ENCODE measurements at regions not wholly inside any gene's neighbourhood (a gene's known extent, or its start where the extent isn't known, plus 50 kb on each side); places are given as distances from the start of the nearest gene placed in this dataset.

DNA sequence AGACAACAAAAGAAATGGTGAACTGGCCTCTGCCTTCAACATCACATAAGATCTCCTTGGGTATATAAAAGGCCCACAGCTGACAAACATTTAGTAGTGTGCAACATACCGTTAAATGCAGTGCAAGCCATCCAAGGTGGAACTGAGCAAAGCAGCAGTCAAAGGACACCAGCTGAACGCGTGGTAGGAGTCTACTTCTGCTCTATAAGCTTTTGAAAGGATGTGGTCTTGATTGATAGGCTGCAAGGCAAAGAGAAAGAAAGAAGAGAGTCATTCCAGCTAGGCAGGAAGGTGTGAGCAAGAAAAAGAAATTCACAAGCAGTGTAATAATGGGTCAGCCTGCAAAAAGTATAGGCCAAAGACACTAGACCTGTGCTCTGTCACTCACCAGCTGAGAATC, 356.3 kb downstream of the SATB2 start:
- DNase-seq (ENCODE audit: low read depth), result no peak
- H3K4me3 ChIP-seq (ENCODE audit: low read depth, low read length), result no peak overlapping the region
- TF ChIP-seq, protein P1, sequence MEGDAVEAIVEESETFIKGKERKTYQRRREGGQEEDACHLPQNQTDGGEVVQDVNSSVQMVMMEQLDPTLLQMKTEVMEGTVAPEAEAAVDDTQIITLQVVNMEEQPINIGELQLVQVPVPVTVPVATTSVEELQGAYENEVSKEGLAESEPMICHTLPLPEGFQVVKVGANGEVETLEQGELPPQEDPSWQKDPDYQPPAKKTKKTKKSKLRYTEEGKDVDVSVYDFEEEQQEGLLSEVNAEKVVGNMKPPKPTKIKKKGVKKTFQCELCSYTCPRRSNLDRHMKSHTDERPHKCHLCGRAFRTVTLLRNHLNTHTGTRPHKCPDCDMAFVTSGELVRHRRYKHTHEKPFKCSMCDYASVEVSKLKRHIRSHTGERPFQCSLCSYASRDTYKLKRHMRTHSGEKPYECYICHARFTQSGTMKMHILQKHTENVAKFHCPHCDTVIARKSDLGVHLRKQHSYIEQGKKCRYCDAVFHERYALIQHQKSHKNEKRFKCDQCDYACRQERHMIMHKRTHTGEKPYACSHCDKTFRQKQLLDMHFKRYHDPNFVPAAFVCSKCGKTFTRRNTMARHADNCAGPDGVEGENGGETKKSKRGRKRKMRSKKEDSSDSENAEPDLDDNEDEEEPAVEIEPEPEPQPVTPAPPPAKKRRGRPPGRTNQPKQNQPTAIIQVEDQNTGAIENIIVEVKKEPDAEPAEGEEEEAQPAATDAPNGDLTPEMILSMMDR (IDR thresholded peaks at IDR 0.05; ENCODE audit: insufficient read depth, low read length), result no peak

DNA sequence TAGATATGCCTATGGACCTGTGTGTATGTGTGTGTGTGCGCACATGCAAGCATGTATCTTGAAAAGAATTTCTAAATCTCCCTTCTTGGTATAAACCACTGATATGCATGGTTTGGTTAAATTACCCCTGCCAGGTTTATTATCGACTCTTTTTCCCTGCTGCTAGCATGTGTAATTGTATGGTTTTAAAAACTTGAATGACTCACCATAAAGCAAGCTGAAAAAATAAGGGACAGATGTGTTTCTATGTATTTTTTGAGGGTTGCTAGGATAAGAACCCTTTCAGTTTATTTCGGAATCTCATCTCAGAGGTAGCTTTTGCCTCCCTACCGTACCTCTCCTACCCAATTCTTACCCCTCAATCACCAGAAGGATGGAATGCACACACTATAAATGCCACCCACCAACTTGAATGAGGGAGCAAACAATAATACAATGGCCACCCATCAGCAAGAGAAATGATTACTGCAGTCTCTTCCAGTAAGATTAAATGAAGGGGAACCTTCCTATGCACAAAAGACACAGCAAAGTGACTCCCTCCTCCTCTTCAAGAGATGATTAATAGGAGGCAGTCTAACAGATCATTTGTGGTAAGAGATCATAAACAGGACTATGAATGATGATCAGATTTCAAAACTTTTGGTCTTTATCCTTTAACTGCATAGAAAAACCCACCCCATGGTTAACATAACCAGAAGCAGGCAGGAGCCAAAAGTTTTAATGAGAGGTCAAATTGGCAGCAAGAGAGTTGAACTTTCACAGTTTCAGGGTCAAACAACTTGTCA, 357.2 kb downstream of the SATB2 start:
- peak; percentile 38 for DNase-seq (ENCODE audit: low read depth)
- TF ChIP-seq, protein P1 (IDR thresholded peaks at IDR 0.05; ENCODE audit: insufficient read depth, low read length), result no peak
- no peak overlapping the region for H3K4me3 ChIP-seq (ENCODE audit: low read depth, low read length)

DNA sequence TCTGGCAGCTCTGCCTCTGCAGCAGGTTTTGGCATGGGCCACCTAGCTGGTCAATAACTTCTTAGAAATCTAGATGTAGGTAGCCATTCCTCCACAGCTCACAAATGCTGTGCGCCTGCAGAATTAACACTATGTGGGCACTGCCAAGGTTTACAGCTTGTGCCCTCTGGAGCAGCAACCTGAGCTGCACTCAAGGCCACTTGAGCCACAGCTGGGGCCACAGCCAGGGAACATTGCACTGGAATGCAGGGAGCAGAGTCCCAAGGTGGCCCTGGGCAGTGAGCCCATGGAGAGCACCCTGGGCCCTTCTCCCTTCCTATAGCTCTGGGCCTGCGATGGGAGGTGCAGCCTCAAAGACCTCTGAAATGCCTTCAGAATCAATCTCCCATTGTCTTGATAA, 365.3 kb downstream of the SATB2 start:
- TF ChIP-seq, protein P1 (IDR thresholded peaks at IDR 0.05; ENCODE audit: insufficient read depth, low read length), result no peak
- no peak for DNase-seq (ENCODE audit: low read depth)
- H3K4me3 ChIP-seq (ENCODE audit: low read depth, low read length), result no peak overlapping the region

DNA sequence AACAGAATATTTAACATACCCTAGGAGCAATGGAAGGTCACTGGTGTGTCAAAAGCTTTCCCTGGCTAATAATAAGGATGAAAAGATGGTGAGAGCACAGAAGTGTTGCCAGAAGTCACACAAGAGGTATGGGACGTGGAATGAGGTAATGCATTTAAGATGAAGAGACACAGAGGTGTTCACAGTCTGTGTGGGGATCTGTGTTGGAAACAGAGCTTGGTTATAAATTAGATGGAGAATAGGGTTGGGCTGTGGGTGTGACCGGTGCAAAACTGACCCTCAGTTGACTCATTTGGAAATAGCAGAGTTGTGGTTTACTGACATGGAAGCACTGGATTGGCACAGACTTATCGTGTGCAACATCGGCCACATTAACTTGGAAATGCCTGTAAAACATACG, 372.5 kb downstream of the SATB2 start:
- DNase-seq (ENCODE audit: low read depth), result peak; percentile 33
- TF ChIP-seq, protein P1 (IDR thresholded peaks at IDR 0.05; ENCODE audit: insufficient read depth, low read length), result no peak
- no peak overlapping the region for H3K4me3 ChIP-seq (ENCODE audit: low read depth, low read length)

DNA sequence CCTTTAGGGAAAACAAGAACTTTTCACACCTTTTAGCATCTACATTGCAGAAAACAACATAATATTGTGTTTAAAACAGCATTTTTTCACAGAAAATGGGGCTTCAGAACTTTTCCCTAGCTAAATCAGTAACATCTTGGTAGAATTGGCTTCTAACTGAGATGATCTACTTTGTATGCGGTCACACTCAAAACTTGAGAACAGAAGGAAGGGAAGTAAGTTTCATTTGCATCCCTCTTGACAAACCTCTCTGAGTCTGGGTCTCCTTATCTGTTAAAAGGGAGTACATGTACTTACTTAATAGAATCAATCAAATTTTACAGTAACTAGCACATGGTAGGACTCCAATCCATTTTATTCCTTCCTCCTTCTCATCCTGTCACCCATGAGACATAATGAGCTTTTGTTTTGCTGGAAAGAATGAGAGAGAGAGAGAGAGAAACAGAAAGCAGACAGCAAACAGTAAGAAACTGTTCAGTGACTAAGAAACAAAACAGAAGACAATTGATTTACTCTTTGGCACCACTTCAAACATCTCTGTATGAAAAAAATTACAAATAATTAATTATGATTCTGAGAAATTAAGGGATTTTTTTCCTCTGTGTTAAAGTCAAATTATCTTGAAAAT, 387.3 kb downstream of the SATB2 start:
- TF ChIP-seq, protein P1 (IDR thresholded peaks at IDR 0.05; ENCODE audit: insufficient read depth, low read length), result no peak
- no peak for DNase-seq (ENCODE audit: low read depth)
- H3K4me3 ChIP-seq (ENCODE audit: low read depth, low read length), result no peak overlapping the region

DNA sequence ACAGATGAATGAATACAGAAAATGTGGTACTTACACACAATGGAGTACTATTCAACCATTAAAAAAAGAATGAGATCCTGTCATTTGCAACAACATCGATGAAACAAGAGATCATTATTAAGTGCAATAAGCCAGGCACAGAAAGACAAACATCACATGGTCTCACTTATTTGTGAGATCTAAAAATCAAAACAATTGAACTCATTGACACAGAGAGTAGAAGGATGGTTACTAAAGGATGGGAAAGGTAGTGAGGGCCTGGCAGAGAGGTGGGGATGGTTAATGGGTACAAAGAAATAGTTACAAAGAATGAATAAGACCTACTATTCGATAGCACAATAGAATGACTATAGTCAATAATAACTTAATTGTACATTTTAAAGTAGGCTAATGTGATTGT, 393.5 kb downstream of the SATB2 start:
- TF ChIP-seq, protein P1 (IDR thresholded peaks at IDR 0.05; ENCODE audit: insufficient read depth, low read length), result no peak
- no peak overlapping the region for H3K4me3 ChIP-seq (ENCODE audit: low read depth, low read length)
- DNase-seq (ENCODE audit: low read depth), result no peak

Measured in fibroblast of the aortic adventitia (primary cell).